GM12891 (cell line): ENCODE measurements at regions not wholly inside any gene's neighbourhood (a gene's known extent, or its start where the extent isn't known, plus 50 kb on each side); places are given as distances from the start of the nearest gene placed in this dataset.
"Not testable (repeated sequence)": the region's sequence is repeated elsewhere in the genome, so short reads cannot be mapped to it uniquely, and the experiment has no call there.

ENCODE experiments used
- DNase-seq: peaks from one replicate; pipeline ENCODE4 v3.0.0; 2011; ENCODE audit warnings: low spot score; ENCODE audit not compliant: insufficient read length
- FAIRE-seq: peaks from 2 replicates; lab custom pipeline; 2011; peaks lifted over from hg19 to GRCh38; lab: Jason Lieb, UNC
- PAX5 ChIP-seq: IDR thresholded peaks from 2 replicates; pipeline ENCODE4 v1.6.1; 2011; ENCODE audit warnings: low read length, moderate library complexity, mild to moderate bottlenecking; ENCODE audit not compliant: insufficient read depth, severe bottlenecking
- POLR2A ChIP-seq: IDR thresholded peaks from 2 replicates; pipeline ENCODE4 v1.6.1; 2011; ENCODE audit warnings: low read depth, low read length, control low read depth
- POLR2AphosphoS5 ChIP-seq: IDR thresholded peaks from 2 replicates; pipeline ENCODE4 v1.6.1; 2011; ENCODE audit warnings: low read depth, low read length, control low read depth
- POU2F2 ChIP-seq: IDR thresholded peaks from 2 replicates; pipeline ENCODE4 v1.6.1; 2011; ENCODE audit warnings: low read depth, mild to moderate bottlenecking, control low read depth, low read length, moderate library complexity
- SPI1 ChIP-seq: IDR thresholded peaks from 2 replicates; pipeline ENCODE4 v1.6.1; 2011; ENCODE audit warnings: low read depth, low read length, control low read depth
- TAF1 ChIP-seq: IDR thresholded peaks from 2 replicates; pipeline ENCODE4 v1.6.1; 2011; ENCODE audit warnings: low read depth, low read length, control low read depth

GRCh38 chr1:188817814-188818213, 1659.8 kb downstream of the BRINP3 start:
- no peak for FAIRE-seq
- TF ChIP-seq PAX5 (no peak), POLR2AphosphoS5 (no peak), SPI1 (no peak), POU2F2 (no peak)

GRCh38 chr1:188822248-188822647, 1655.4 kb downstream of the BRINP3 start:
- no peak for TF ChIP-seq PAX5
- no peak for TF ChIP-seq TAF1
- no peak for TF ChIP-seq POLR2AphosphoS5
- TF ChIP-seq SPI1: no peak
- TF ChIP-seq POU2F2: no peak
- no peak for TF ChIP-seq POLR2A
- DNase-seq: no peak

More at GRCh38 chr1:188817814-188818213, 1659.8 kb downstream of the BRINP3 start:
- no peak for DNase-seq

GRCh38 chr1:188825471-188825870, 1652.2 kb downstream of the BRINP3 start:
- no peak for DNase-seq
- FAIRE-seq: no peak
- no peak for TF ChIP-seq POLR2AphosphoS5
- TF ChIP-seq POLR2A: no peak
- TF ChIP-seq SPI1: no peak
- TF ChIP-seq POU2F2: no peak
- TF ChIP-seq TAF1: no peak
- TF ChIP-seq PAX5: no peak

More at GRCh38 chr1:188822248-188822647, 1655.4 kb downstream of the BRINP3 start:
- FAIRE-seq: no peak

GRCh38 chr1:188826800-188827199, 1650.9 kb downstream of the BRINP3 start:
- TF ChIP-seq POU2F2: no peak
- no peak for TF ChIP-seq PAX5
- TF ChIP-seq POLR2A: no peak
- TF ChIP-seq SPI1: no peak
- TF ChIP-seq TAF1: no peak
- TF ChIP-seq POLR2AphosphoS5: no peak
- FAIRE-seq: no peak
- DNase-seq: no peak

- FAIRE-seq (no peak), DNase-seq (no peak)
- no peak for TF ChIP-seq POLR2A
- TF ChIP-seq POU2F2: no peak
- no peak for TF ChIP-seq PAX5
- TF ChIP-seq TAF1: no peak
- TF ChIP-seq SPI1: no peak
- TF ChIP-seq POLR2AphosphoS5: no peak
Observed at GRCh38 chr1:188827400-188827799, 1650.3 kb downstream of the BRINP3 start.

- not testable (repeated sequence) for FAIRE-seq, DNase-seq
Observed at GRCh38 chr1:188841111-188841696, 1636.5 kb downstream of the BRINP3 start.

GRCh38 chr1:188846468-188846867, 1631.2 kb downstream of the BRINP3 start:
- TF ChIP-seq SPI1 (no peak), TAF1 (no peak), POLR2A (no peak), POU2F2 (no peak), POLR2AphosphoS5 (no peak), PAX5 (no peak)
- FAIRE-seq: no peak
- DNase-seq: no peak

- DNase-seq (no peak), FAIRE-seq (no peak)
- no peak for TF ChIP-seq POU2F2
- no peak for TF ChIP-seq POLR2A
- TF ChIP-seq POLR2AphosphoS5: no peak
- TF ChIP-seq SPI1: no peak
- TF ChIP-seq PAX5: no peak
- no peak for TF ChIP-seq TAF1
Observed at GRCh38 chr1:188857526-188858087, 1620.1 kb downstream of the BRINP3 start.

- TF ChIP-seq TAF1 (no peak), SPI1 (no peak), POU2F2 (no peak), POLR2A (no peak), PAX5 (no peak), POLR2AphosphoS5 (no peak)
- FAIRE-seq (no peak), DNase-seq (no peak)
Observed at GRCh38 chr1:188867614-188868013, 1610.0 kb downstream of the BRINP3 start.

- DNase-seq (no peak), FAIRE-seq (no peak)
- TF ChIP-seq TAF1 (no peak), POU2F2 (no peak), POLR2A (no peak), SPI1 (no peak), PAX5 (no peak)
Observed at GRCh38 chr1:188871164-188871563, 1606.5 kb downstream of the BRINP3 start.
